K562 (cell line): ENCODE measurements at regions not wholly inside any gene's neighbourhood (a gene's known extent, or its start where the extent isn't known, plus 50 kb on each side); places are given as distances from the start of the nearest gene placed in this dataset.

Experiments
- EZH2 ChIP-seq: IDR thresholded peaks from 2 replicates; pipeline ENCODE4 v1.6.1; 2012; ENCODE audit warnings: low read depth, mild to moderate bottlenecking, inconsistent platforms, low read length, borderline replicate concordance
- SMC3 ChIP-seq: conservative IDR thresholded peaks from 2 replicates; pipeline ENCODE4 v1.6.1; 2011; ENCODE audit warnings: low read depth, low read length, improper control_type of control experiment; ENCODE audit not compliant: insufficient read depth
- TF ChIP-seq, protein P1 (sequence below), 2 experiments: fragments of 450-650 bp; formaldehyde crosslinking in 1 of 2; IDR thresholded peaks; 2 replicates each; pipeline versions ENCODE4 v1.4.0 to v1.6.1; 2014 to 2020; ENCODE audit warnings: mild to moderate bottlenecking in 2 of 2, borderline replicate concordance in 1 of 2, low read depth in 1 of 2

DNA sequence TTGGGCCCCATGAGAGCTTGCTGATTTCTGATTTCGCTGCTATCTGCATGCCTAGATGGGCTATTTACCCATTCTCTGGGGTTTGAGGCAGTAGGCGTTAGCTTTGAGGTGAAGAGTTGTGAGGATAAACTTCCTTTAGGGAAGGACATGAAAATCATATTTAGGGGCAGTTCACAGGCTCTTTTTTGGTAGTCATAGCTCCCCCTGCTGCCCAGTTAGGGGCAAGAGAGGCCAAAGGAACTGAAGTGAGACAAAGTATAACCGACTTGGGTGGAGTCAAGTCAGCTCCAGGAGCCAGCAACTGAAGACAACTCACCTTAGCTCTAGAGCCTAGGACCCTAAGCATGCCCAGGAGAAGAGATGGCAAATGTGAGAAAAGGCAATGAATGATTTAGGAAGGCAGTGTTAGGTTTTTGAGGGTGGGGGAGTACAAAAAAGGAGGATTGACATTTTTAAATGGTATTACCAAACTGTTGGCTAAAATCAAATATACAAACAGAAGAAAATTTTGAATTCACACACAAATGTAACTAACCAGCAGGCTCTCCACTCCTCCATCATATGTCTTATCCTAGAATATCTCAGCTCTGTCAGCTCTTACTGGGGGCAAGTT lies 625.2 kb downstream of the LMO4 start (continued):
- TF ChIP-seq, protein P1, sequence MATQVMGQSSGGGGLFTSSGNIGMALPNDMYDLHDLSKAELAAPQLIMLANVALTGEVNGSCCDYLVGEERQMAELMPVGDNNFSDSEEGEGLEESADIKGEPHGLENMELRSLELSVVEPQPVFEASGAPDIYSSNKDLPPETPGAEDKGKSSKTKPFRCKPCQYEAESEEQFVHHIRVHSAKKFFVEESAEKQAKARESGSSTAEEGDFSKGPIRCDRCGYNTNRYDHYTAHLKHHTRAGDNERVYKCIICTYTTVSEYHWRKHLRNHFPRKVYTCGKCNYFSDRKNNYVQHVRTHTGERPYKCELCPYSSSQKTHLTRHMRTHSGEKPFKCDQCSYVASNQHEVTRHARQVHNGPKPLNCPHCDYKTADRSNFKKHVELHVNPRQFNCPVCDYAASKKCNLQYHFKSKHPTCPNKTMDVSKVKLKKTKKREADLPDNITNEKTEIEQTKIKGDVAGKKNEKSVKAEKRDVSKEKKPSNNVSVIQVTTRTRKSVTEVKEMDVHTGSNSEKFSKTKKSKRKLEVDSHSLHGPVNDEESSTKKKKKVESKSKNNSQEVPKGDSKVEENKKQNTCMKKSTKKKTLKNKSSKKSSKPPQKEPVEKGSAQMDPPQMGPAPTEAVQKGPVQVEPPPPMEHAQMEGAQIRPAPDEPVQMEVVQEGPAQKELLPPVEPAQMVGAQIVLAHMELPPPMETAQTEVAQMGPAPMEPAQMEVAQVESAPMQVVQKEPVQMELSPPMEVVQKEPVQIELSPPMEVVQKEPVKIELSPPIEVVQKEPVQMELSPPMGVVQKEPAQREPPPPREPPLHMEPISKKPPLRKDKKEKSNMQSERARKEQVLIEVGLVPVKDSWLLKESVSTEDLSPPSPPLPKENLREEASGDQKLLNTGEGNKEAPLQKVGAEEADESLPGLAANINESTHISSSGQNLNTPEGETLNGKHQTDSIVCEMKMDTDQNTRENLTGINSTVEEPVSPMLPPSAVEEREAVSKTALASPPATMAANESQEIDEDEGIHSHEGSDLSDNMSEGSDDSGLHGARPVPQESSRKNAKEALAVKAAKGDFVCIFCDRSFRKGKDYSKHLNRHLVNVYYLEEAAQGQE (IDR thresholded peaks at IDR 0.05; ENCODE audit: borderline replicate concordance), result peak; percentile 59; the same call in 1 of the 2 replicates
- TF ChIP-seq, protein P1 (CRISPR knock-in tag; IDR thresholded peaks at IDR 0.05; ENCODE audit: low read depth), result no peak
- TF ChIP-seq SMC3, result peak; percentile 50
- TF ChIP-seq EZH2, result no peak
- TF ChIP-seq, all 486 proteins: peak for 5
